Umbilical cord (tissue), 1 donor: ENCODE measurements at regions not wholly inside any gene's neighbourhood (a gene's known extent, or its start where the extent isn't known, plus 50 kb on each side); places are given as distances from the start of the nearest gene placed in this dataset.

Experiments used
- DNase-seq: peaks from one replicate; pipeline ENCODE4 v3.0.0-alpha.2; 2015; ENCODE audit warnings: low spot score

DNA sequence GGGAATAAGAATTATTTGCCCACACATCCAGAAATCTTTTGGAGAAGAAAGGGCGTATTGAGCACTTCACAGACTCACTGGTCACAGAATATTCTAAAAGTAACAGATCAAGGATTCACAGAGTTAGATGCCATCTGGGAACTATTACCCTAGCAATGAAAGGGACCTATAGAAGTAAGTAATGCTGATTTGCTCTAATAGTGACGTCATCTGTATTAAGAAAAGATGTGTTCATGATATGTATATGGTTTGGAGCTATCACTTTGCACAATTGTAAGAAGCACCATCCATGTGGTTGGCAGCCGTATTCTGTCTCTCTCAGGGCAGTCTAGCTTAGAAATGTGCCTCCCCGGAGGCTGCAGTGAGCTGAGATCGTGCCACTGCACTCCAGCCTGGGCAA, 52.8 kb upstream of the SV2C start:
- DNase-seq: no peak

DNA sequence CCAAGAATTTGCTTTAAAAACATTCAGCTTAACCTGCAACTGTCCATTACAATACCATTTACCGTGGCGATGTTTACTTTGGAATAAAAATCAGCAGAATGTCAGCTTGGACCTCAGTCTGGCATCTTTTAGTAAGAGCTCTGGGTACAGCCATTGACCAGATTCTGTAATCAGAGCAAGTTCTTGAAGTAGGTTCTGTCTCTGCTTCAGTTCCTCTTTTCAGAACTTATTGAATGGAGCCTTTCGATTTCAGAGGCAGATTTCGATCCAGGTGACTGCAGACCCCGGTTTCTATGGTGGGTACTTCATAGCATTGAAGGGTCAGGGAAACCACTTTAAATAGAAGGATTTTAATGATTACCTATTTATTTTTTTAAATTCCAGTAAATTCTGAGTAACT, 53.4 kb upstream of the SV2C start:
- DNase-seq: no peak

DNA sequence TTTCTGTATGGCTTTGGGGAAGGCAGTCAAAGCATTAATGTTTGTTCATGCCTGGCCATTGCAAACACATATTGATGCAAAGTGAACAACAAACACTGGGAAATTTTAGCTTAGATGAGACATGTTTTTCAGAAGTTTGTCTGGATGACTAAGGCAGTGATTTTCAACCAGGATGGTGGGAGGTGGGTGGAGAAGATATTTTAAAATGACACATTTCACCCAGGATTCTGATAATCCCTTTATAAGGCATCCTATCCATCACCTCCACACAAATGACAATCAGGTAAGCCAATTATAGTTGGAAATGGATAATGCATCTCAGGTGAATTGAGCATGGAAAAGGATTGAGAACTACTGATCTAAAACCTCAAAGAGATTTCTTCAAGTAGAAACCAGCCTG, 57.4 kb upstream of the SV2C start:
- no peak for DNase-seq

DNA sequence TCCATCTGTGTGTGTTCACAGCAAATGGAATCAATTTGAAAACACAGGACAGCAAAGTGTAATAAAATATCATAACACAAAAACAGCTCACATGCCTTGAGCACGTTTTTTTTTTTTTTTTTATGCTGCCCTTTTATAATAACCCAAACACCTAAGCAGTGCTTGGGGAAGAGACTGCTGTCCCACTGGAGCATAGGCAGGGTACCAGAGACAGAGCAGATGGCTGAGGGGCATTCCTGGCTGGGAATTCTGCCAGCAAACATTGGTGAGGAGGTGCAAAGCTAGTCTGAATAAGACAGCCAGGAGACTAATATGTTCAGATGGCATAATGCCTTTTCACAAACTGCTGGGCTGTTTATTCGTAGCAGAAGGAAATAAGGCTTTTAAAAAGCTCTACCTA, 58.1 kb upstream of the SV2C start:
- no peak for DNase-seq

DNA sequence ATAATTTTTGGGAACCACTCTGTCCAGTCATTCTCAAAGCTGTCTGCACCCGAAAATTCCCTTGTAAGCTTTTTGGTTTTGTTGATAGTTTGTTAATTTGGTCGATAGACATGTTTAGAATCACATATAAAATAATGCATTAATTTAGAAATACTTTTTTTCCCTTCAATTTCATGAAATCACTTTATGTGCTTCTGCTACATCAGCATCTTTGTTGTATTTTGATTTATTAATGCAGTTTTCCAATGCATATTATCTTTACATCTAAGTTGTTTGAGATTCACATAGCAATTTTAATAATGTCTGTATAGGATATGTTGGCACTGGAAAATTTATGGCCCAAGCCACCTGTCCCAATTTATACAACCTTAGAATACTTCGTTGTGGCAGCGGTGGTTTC, 60.6 kb upstream of the SV2C start:
- DNase-seq: no peak

DNA sequence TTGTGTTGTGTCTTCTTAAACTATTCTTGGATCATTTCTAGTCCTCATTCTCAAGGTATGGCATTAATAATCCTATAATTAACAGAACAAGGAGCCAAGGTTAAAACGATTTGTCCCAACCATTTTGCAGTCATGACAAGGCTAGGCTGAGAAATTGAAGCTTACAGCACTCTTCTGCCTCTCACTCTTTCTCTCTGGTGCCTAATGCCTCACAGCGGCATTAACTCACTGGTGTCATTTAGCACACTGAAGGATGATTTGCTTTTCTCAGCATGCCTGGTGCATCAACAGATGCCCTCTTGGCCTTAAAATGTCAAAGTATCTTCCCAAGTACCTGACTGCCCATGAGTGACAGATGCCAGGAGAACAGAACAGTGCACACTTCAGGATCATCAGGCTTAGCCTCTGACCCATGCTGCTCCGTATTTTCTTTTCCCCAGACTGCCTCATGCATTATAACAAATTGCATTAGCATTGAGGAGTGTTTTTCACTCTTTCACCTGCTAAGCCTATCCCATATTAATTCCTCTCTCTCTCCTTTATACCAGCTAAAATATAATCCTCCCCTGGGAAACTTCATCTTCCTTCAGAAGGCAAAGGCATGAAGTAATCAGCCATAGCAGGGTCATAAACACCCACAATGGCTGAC, 61.1 kb upstream of the SV2C start:
- DNase-seq: no peak

DNA sequence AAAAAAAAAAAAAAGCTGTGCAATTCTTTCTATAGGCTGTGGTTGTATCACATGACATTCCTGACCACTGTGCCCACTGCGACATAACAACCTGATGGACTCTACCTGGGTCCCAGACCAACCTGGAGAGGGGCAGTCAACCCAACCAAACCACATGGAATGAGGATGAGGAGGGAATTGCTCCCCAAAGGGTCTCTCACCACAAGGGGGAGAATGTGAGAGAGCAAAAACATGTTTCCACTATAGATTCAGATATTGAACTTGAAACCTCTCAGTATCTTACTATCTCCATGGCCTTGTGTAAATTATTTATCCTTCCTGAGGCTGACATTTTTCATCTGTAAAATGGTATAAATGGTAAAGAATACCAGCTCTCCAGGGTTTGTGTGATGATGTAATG, 66.9 kb upstream of the SV2C start:
- DNase-seq: no peak

DNA sequence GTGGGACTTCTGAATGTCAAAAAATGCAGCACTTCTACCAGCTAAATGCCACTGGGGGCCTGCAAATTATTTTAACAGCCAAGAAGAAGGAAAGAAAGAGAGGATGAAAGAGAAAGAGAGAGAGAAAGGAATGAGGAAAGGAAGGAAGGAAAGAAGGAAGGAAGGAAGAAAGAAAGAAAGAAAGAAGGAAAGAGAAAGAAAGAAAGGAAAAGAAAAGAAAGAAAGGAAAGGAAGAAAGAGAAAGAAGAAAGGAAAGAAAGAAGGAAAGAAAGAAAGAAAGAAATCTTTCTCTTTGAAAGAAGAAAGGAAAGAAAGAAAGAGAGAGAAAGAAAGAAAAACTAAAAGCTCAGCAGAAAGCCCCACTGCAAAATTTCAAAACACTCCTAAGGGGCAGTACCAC, 69.2 kb upstream of the SV2C start:
- DNase-seq: no peak

DNA sequence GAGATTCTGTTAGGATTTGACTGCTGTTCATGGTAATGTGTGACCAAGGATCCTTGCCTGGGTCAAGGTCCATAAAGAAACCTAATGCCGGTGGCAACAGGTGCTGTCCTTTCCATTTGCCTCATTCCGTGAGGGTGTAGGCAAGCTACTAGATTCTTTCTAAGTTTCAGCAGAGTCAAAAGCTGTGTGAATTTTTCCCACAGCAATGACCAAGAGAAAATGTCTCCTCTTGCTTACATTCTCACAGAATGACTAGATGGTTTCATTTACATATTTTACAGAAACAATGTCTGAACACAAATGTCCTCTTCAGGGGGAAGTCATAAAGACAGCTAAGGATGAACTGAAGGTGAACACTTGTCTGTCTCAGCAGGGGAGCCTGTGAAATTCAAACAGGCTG, 75.3 kb upstream of the SV2C start:
- DNase-seq: no peak

DNA sequence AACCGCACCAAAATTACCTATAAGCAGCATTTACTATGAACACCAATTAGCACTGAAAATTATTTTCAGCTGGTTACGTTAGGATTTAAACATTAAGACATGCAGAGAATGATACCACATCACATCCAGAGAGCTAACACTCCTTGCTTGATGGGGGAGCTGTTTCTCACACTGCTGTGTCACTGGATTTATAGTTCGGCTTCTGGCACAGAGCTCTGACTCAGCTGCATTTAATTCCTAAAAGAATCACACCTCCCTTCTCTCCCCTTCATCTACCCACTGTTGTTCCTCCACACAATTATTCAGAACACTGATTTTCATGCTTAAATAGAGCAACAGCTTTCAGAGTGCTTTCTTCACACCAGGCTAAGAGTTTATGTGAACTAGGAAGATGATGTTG, 82.6 kb upstream of the SV2C start:
- DNase-seq: no peak

DNA sequence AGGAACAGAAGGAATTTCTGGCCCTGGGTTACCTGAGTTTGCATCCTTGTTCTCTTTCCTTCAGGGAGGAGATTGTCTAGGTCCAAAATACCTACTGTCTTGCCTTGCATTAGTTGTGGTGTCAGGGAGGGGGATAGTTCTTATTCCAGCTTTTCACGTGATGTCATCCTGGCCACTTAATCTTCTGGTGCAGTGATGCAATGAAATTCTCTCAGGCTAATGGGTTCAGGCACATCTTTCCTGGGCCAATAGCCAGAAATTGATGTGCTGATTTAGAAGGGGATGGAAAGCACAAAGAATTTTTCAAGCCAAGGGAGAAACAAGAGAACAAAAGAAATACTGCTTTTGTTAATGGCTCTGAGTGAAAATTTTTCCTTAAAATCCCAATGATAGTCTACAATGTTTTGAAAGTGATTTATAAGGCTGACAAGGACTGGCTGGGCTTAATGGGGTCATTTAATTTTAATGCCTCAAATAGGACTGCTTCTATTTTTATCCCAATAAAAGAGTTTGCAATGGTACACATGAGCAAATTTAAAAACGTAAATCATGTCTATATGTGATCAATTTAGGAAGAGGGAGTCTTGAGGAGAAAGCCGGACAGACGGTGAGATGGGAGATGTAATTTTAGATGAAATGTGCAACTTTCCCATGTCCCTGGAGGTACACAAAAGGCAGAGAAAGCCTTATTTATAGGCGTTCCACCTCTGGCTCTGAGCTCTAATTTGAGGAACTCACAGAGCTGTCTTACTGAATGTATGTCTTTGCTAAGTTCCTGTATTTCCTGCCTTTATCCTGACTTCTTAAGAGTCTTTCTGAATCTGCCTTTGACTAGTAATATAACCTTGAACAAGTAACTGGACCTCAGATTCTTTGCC, 89.3 kb upstream of the SV2C start:
- DNase-seq: no peak

DNA sequence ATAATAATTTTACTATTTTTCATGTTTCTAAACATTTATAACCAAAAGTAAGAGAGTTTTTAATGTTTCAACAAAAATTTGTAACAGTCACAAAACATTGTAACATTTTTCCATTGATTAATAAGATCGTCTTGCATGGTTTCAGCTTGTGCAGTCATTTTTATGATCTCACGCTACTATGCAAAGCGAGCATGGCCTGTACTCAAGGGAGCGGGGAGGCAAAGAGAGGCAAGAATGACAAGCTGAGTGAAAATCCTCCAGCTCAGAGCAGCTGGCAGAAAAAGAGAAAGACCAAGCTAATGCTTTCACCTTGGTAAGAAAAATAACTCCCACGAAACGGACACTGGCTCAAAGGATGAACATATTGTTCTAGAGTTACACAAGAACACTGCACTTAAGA, 90.0 kb upstream of the SV2C start:
- no peak for DNase-seq

DNA sequence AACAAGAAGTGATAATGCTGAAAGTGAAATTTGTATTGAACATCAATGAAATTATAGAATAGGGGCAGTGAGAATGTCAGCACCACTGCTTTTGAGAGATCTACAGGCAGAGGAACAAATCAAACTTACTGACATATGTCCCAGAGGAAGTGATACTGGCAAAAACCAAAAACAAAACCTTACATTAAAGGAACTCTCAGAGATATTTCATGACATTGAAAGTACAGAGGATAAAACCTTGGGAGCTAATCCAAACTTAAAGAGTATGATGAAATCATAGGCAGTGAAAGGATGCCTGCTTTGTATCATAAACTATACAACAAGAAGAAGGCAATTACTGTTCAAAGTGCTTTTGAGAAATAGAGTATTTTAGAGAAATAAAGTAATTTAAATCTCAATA, 90.4 kb upstream of the SV2C start:
- DNase-seq: peak; percentile 28

DNA sequence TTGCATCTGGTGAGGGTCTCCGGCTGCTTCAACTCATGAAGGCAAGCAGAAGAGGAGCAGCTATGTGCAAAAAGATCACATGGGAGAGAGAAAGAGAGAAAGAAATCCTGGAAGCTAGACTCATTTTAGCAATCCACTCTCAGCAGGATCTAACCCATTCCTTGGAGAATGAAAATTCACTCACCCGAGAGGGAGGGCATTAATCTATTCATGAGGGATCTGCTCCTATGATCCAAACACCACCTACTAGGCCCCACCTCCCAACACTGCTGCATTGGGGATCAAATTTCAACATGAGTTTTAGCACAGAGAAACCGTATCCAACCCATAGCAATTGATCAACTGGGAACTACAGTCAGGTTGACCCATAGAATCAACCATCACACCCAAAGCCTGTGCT, 98.1 kb upstream of the SV2C start:
- no peak for DNase-seq

DNA sequence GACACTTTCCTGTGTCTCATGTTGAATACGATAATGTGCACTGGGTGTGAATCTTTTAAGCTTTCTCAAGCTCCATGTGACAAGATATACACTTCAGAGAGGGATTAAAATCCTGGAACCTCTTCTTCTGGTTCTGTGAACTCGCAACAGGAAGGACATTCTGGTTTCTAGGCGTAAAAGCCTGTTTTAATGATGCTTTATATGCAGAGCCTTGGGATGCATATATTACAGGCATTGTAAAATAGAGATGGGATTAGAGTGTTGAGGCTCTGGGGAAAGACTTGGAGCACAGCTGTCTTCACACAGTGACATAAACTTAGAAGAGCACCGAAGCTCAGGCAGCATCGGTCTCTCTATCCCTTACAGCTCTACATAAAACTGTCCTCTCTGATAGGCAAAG, 107.7 kb upstream of the SV2C start:
- DNase-seq: no peak

DNA sequence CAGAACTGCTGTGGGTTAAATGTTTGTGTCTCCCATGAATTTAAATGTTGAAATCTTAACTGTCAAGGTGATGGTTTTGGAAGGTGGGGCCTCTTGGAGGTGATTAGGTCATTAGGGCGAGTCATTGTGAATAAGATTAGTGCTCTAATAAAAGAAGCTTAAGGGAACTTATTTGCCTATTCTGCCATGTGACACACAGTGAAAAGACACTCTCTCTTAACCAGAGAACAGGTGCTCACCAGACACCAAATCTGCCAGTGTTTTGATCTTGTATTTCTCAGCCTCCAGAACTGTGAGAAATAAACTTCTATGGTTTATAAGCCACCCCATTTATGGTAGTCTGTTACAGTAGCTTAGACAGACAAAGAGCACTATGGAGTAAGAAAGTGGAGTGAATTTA, 117.9 kb upstream of the SV2C start:
- DNase-seq: no peak

DNA sequence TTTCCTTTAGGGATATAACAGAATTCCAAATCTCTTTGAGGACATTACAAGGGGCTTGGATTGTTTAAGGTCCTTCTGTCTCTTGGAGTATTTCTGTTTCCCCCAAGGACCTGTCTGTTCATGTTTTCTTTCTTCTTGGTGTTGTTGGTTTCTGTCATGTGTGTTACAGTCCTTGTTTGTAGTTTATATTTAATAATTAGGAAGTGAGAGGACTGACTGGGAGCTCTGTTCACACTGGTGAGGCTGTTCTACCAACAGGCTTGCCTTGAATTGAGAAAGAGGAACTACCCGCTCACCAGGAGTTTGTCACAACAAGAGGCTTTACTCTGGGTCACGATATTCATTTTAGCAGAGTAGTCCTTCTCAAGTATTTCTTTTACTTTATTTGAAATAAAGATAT, 119.2 kb upstream of the SV2C start:
- DNase-seq: no peak

DNA sequence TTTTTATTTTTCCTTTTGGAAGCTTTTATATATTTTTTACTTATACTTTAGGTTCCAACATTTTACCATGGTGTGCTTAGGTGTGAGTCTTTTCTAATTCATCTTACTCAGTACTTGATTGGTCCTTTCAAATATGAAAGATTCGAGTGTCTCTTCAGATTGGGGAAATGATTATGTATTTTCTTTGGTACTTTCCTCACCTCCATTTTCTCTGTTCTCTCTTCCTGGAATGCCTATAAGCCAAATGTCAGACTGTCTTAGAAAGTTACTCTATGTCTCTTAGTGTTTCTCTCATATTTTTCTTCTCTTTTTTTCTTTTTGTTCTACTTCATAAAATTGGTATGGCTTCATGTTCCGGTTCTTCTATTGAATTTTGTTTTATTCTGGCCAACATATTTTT, 119.6 kb upstream of the SV2C start:
- no peak for DNase-seq

DNA sequence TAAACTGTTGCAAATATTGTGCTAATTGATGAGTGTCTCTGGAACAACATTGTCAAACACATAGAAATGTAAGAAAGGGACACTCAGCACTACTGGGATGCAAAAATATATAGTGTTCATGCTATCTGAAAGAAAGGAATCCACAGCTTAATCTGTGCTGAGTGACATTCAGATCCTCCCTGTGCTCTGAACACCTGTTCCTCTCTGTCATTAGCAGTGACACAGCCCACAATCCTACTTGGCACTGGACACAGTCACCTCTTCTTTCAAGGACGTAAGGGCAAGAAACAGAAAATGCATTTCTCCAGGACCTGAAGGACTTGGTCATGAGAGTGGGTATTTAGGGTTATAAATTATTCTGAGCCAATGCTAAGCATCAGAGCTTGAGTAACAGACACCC, 121.4 kb upstream of the SV2C start:
- DNase-seq: no peak

DNA sequence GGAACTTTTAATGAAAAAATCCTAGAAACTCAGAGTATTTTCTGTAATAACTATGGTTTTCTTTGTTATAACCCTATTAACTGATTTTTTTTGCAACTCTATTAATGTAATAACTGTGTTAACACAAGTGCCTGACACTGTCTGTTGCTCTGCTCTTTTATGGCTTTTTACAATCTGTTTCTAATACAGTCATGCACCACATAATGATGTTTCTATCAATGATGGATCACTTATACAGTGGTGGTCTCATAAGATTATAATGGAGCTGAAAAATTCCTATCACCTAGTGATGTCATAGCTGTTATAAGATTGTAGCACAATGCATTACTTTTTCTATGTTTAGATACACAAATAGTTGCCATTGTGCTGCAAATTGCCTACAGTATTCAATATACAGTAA, 123.1 kb upstream of the SV2C start:
- no peak for DNase-seq

DNA sequence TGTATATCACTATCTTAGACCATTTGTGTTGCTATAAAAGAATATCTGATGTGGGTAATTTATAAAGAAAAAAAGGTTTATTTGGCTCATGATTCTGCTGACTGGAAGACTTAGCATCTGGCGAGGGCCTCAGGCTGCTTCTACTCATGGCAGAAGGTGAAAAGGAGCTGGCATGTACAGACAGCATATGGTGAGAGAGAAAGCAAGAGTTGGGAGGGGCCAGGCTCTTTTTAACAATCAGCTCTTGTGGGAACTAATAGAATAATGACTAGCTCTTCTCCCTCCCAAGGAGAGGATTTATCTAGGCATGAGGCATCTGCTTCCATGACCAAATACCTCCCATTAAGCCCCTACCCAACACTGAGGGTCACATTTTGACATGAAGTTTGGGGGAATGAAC, 130.2 kb upstream of the SV2C start:
- no peak for DNase-seq

DNA sequence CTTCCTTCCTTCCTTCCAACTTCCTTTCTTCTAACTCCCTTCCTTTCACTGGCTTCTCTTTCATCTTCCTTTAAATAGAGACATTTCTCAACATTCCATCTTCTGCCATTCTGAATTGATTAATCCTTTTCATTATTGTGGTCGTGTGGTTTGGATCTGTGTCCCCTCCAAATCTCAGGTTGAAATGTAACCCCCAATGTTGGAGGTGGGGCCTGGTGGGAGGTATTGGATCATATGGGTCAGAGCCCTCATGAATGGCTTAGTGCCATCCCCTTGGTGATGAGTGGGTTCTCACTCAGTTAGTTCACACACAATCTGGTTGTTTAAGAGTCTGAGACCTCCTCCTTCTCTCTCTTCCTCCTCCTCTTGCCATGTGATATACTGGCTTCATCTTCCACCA, 130.9 kb upstream of the SV2C start:
- no peak for DNase-seq

DNA sequence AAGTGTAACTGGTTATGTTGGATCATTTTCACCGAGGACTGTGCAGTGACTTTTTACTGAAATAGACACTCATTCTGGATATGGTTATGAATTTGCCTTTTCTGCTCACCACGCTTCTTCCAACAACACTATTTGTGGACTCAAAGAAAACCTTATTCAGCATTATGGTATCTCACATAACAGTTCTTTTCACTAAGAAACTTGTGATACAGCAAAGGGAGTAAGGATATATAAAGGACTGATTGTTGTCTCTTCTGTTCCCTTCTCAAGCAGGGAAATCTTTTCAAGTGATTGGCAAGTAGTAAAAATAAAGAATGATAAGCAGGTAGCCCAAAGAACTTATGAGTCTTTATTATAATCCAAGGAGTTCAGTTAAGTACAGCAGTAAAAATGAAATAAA, 131.5 kb upstream of the SV2C start:
- DNase-seq: no peak

DNA sequence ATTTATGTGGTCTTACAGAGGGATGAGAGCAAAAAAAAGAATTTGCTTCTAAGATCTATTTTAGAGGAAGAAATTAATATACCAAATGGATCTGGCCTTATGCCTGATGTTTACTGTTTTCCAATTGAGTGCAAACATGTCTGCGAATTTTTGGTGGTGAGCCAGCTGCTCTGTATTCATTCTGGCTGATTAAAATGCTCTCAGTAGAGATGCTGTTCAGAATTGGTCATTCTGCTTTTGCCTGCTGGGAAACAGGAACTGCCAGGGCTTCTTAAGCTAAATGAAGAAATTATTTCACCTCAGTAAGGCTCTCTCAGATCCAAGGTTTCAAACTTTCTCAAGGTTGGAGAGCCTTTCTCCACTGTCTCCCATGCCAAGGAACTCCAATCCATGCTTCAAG, 132.0 kb upstream of the SV2C start:
- no peak for DNase-seq
